Ishikawa (cell line): ENCODE measurements at regions not wholly inside any gene's neighbourhood (a gene's known extent, or its start where the extent isn't known, plus 50 kb on each side); places are given as distances from the start of the nearest gene placed in this dataset.

Experiments
- CREB1 ChIP-seq: IDR thresholded peaks from 2 replicates; pipeline ENCODE4 v1.6.1; 2012; ENCODE audit warnings: low read depth
- EP300 ChIP-seq: IDR thresholded peaks from 2 replicates; pipeline ENCODE4 v1.6.1; 2012; ENCODE audit warnings: borderline replicate concordance
- FOXM1 ChIP-seq: IDR thresholded peaks from 2 replicates; pipeline ENCODE4 v1.6.1; 2012; ENCODE audit warnings: low read depth, borderline replicate concordance
- NFIC ChIP-seq: IDR thresholded peaks from 2 replicates; pipeline ENCODE4 v1.6.1; 2012
- TEAD4 ChIP-seq: IDR thresholded peaks from 2 replicates; pipeline ENCODE4 v1.6.1; 2012
- TF ChIP-seq, protein P1 (sequence below): IDR thresholded peaks from 2 replicates; pipeline ENCODE4 v1.6.1; 2012
- TF ChIP-seq, protein P2 (sequence below): IDR thresholded peaks from 2 replicates; pipeline ENCODE4 v1.6.1; 2012; ENCODE audit warnings: low read depth, mild to moderate bottlenecking

DNA sequence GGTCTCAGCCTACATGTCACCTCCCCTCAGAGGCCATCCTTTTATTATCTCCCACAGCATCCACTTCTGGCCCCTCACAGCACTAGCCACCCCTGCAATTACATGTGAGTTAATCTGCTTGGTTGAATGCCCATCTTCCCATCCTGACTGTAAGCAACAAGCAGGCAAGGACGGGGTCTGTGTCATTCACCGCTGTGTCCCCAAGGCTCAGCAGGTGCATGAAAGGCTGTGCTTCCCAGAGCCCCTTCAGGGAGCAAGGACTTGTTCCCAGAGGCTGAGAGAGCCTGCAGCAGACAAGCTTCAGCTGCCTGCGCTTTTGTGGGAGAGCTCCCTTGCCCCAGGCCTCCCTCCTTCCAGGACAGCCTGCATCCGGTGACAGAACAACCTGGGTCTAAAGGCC is 172.7 kb upstream of the GSC start:
- TF ChIP-seq, protein P1, sequence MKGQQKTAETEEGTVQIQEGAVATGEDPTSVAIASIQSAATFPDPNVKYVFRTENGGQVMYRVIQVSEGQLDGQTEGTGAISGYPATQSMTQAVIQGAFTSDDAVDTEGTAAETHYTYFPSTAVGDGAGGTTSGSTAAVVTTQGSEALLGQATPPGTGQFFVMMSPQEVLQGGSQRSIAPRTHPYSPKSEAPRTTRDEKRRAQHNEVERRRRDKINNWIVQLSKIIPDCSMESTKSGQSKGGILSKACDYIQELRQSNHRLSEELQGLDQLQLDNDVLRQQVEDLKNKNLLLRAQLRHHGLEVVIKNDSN: no peak
- TF ChIP-seq EP300 (no peak), NFIC (no peak), CREB1 (no peak), TEAD4 (no peak), FOXM1 (no peak)
- TF ChIP-seq, protein P2, sequence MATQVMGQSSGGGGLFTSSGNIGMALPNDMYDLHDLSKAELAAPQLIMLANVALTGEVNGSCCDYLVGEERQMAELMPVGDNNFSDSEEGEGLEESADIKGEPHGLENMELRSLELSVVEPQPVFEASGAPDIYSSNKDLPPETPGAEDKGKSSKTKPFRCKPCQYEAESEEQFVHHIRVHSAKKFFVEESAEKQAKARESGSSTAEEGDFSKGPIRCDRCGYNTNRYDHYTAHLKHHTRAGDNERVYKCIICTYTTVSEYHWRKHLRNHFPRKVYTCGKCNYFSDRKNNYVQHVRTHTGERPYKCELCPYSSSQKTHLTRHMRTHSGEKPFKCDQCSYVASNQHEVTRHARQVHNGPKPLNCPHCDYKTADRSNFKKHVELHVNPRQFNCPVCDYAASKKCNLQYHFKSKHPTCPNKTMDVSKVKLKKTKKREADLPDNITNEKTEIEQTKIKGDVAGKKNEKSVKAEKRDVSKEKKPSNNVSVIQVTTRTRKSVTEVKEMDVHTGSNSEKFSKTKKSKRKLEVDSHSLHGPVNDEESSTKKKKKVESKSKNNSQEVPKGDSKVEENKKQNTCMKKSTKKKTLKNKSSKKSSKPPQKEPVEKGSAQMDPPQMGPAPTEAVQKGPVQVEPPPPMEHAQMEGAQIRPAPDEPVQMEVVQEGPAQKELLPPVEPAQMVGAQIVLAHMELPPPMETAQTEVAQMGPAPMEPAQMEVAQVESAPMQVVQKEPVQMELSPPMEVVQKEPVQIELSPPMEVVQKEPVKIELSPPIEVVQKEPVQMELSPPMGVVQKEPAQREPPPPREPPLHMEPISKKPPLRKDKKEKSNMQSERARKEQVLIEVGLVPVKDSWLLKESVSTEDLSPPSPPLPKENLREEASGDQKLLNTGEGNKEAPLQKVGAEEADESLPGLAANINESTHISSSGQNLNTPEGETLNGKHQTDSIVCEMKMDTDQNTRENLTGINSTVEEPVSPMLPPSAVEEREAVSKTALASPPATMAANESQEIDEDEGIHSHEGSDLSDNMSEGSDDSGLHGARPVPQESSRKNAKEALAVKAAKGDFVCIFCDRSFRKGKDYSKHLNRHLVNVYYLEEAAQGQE: no peak
